H1 (cell line): ENCODE measurements at regions not wholly inside any gene's neighbourhood (a gene's known extent, or its start where the extent isn't known, plus 50 kb on each side); places are given as distances from the start of the nearest gene placed in this dataset.

ENCODE experiments used
- CTCF ChIA-PET: fragments of 300-600 bp; sonication (Branson Sonifier 250); formaldehyde crosslinking; loops from one replicate; lab custom pipeline; 2021; ENCODE audit not compliant: partially characterized antibody; lab: Charles Lee
- POLR2A ChIA-PET: fragments of 300-600 bp; sonication (Branson Sonifier 250); formaldehyde crosslinking; loops from one replicate; lab custom pipeline; 2021; ENCODE audit warnings: inconsistent platforms; ENCODE audit not compliant: partially characterized antibody; lab: Charles Lee
- DNase-seq, 2 experiments: peaks; one replicate each; pipeline versions ENCODE4 v3.0.0 to v3.0.0-alpha.2; 2010 to 2022; ENCODE audit warnings: low spot score in 2 of 2, low read depth in 1 of 2, mixed read lengths in 1 of 2
- FAIRE-seq: peaks from 2 replicates; lab custom pipeline; 2011; peaks lifted over from hg19 to GRCh38; lab: Jason Lieb, UNC
- H2AFZ ChIP-seq: 2 replicates; pipeline ENCODE4 v1.8.1; 2012; ENCODE audit warnings: low read length, inconsistent platforms
- H2AK5ac ChIP-seq: 2 replicates; pipeline ENCODE4 v1.6.1; 2013; ENCODE audit warnings: low read depth, low read length
- H2BK120ac ChIP-seq: replicated peaks from 2 replicates; pipeline ENCODE3; 2013; ENCODE audit warnings: low read depth, low read length, inconsistent platforms
- H2BK12ac ChIP-seq: 2 replicates; pipeline ENCODE4 v1.6.1; 2013; ENCODE audit warnings: low read depth, low read length
- H2BK15ac ChIP-seq: 2 replicates; pipeline ENCODE4 v1.6.1; 2013; ENCODE audit warnings: low read length
- H2BK20ac ChIP-seq: 2 replicates; pipeline ENCODE4 v1.6.1; 2013; ENCODE audit warnings: low read length
- H2BK5ac ChIP-seq: 2 replicates; pipeline ENCODE4 v1.6.1; 2013; ENCODE audit warnings: low read depth, low read length
- H3K14ac ChIP-seq: 2 replicates; pipeline ENCODE4 v1.6.1; 2013; ENCODE audit warnings: inconsistent platforms; ENCODE audit not compliant: insufficient read length
- H3K18ac ChIP-seq: 2 replicates; pipeline ENCODE4 v1.6.1; 2013; ENCODE audit warnings: low read length; ENCODE audit errors: extremely low read depth
- H3K23ac ChIP-seq: 2 replicates; pipeline ENCODE4 v1.6.1; 2013; ENCODE audit warnings: inconsistent platforms; ENCODE audit not compliant: insufficient read length
- H3K23me2 ChIP-seq: 2 replicates; pipeline ENCODE4 v1.6.1; 2013; ENCODE audit warnings: low read depth, low read length
- H3K27ac ChIP-seq: 2 replicates; pipeline ENCODE4 v1.6.1; 2011; ENCODE audit warnings: low read depth, low read length, inconsistent platforms
- H3K27me3 ChIP-seq, 4 experiments: replicated peaks in 1 of 4; 1 replicate in 1 of 4; 2 replicates in 3 of 4; pipeline versions ENCODE4 v1.6.1 to v1.8.1; 2011 to 2013; ENCODE audit warnings: low read length in 3 of 4, mild to moderate bottlenecking in 3 of 4, inconsistent platforms in 2 of 4, mixed read lengths in 2 of 4, moderate library complexity in 1 of 4; ENCODE audit not compliant: control insufficient read depth in 3 of 4, insufficient read depth in 3 of 4; ENCODE audit errors: extremely low read depth in 1 of 4
- H3K36me3 ChIP-seq, 4 experiments: 2 replicates each; pipeline versions ENCODE4 v1.6.1 to v1.8.1; 2011 to 2013; ENCODE audit warnings: mild to moderate bottlenecking in 4 of 4, low read length in 3 of 4, moderate library complexity in 2 of 4, control low read depth in 1 of 4, inconsistent platforms in 1 of 4; ENCODE audit not compliant: insufficient read depth in 4 of 4, control insufficient read depth in 2 of 4
- H3K4ac ChIP-seq: replicated peaks from 2 replicates; pipeline ENCODE3; 2013; ENCODE audit warnings: low read length, low read depth, mixed read lengths, inconsistent platforms; ENCODE audit not compliant: insufficient read length
- H3K4me1 ChIP-seq, 4 experiments: replicated peaks in 1 of 4; 1 replicate in 1 of 4; 2 replicates in 3 of 4; pipeline versions ENCODE4 v1.6.1 to v1.8.1; 2011 to 2013; ENCODE audit warnings: low read length in 3 of 4, inconsistent platforms in 2 of 4, mixed read lengths in 1 of 4; ENCODE audit not compliant: insufficient read depth in 4 of 4, control insufficient read depth in 3 of 4
- H3K4me2 ChIP-seq, 2 experiments: 2 replicates each; pipeline versions ENCODE4 v1.6.1 to v1.8.1; 2011 to 2013; ENCODE audit warnings: low read depth in 2 of 2, low read length in 2 of 2, control low read depth in 1 of 2, inconsistent platforms in 1 of 2, mild to moderate bottlenecking in 1 of 2; ENCODE audit not compliant: insufficient read depth in 1 of 2
- H3K4me3 ChIP-seq, 4 experiments: fragments of 200-600, 300-600 bp in 1 of 4; sonication (generic), shearing (Covaris generic), sonication (Bioruptor Twin) in 1 of 4; 2 replicates each; pipeline versions ENCODE4 v1.5.1 to v1.8.1; 2011 to 2016; ENCODE audit warnings: low read length in 4 of 4, low read depth in 3 of 4, control low read depth in 2 of 4, inconsistent platforms in 2 of 4, mild to moderate bottlenecking in 2 of 4, mixed read lengths in 1 of 4, moderate library complexity in 1 of 4; ENCODE audit not compliant: insufficient read depth in 2 of 4; ENCODE audit errors: extremely low read depth in 1 of 4
- H3K56ac ChIP-seq: replicated peaks from 2 replicates; pipeline ENCODE3; 2013; ENCODE audit warnings: low read depth, mild to moderate bottlenecking, mixed read lengths, low read length, inconsistent platforms; ENCODE audit not compliant: insufficient read length
- H3K79me1 ChIP-seq: 2 replicates; pipeline ENCODE4 v1.6.1; 2013; ENCODE audit warnings: low read depth, low read length, control low read depth
- H3K79me2 ChIP-seq, 2 experiments: 2 replicates each; pipeline versions ENCODE4 v1.6.1 to v1.8.1; 2012 to 2013; ENCODE audit warnings: low read length in 2 of 2, mild to moderate bottlenecking in 2 of 2, inconsistent platforms in 1 of 2; ENCODE audit not compliant: insufficient read depth in 2 of 2, control insufficient read depth in 1 of 2
- H3K9ac ChIP-seq, 4 experiments: replicated peaks in 1 of 4; 1 replicate in 1 of 4; 2 replicates in 3 of 4; pipeline versions ENCODE4 v1.6.1 to v1.8.1; 2011 to 2013; ENCODE audit warnings: low read depth in 3 of 4, low read length in 3 of 4, control low read depth in 2 of 4, mild to moderate bottlenecking in 2 of 4, moderate library complexity in 2 of 4, inconsistent platforms in 1 of 4; ENCODE audit errors: extremely low read depth in 1 of 4
- H3K9me3 ChIP-seq, 2 experiments: 2 replicates each; pipeline versions ENCODE4 v1.6.1 to v1.8.1; 2012 to 2013; ENCODE audit warnings: mild to moderate bottlenecking in 2 of 2, moderate library complexity in 2 of 2, control low read depth in 1 of 2, inconsistent platforms in 1 of 2, low read depth in 1 of 2, low read length in 1 of 2, mixed read lengths in 1 of 2; ENCODE audit not compliant: insufficient read depth in 2 of 2
- H4K20me1 ChIP-seq, 2 experiments: replicated peaks in 1 of 2; 2 replicates each; pipeline versions ENCODE3 to v1.8.1; 2011 to 2013; ENCODE audit warnings: inconsistent platforms in 2 of 2, low read length in 2 of 2, mild to moderate bottlenecking in 1 of 2; ENCODE audit not compliant: insufficient read depth in 2 of 2, control insufficient read depth in 1 of 2
- H4K5ac ChIP-seq: 2 replicates; pipeline ENCODE4 v1.6.1; 2013; ENCODE audit warnings: low read length, low read depth, mixed read lengths, inconsistent platforms; ENCODE audit not compliant: insufficient read length
- H4K8ac ChIP-seq: 2 replicates; pipeline ENCODE4 v1.8.0; 2013; ENCODE audit warnings: mild to moderate bottlenecking, moderate library complexity, low read length, inconsistent platforms; ENCODE audit not compliant: insufficient read depth; ENCODE audit errors: extremely low read depth
- H4K91ac ChIP-seq: replicated peaks from 2 replicates; pipeline ENCODE3; 2013; ENCODE audit warnings: low read length, mixed read lengths, inconsistent platforms; ENCODE audit not compliant: insufficient read length
- CBX5 ChIP-seq: fragments of 300-800, 300-1000 bp; sonication (generic); IDR thresholded peaks from 2 replicates; pipeline ENCODE4 v1.7.1; 2016; ENCODE audit warnings: antibody characterized with exemption, low read length, low read depth
- EP300 ChIP-seq, 2 experiments: IDR thresholded peaks; 1 replicate in 1 of 2; 2 replicates in 1 of 2; pipeline ENCODE4 v1.6.1; 2011 to 2012; ENCODE audit warnings: low read depth in 2 of 2, low read length in 2 of 2, mild to moderate bottlenecking in 2 of 2, borderline replicate concordance in 1 of 2, inconsistent platforms in 1 of 2, moderate library complexity in 1 of 2
- GTF2F1 ChIP-seq: IDR thresholded peaks from 2 replicates; pipeline ENCODE4 v1.6.1; 2012; ENCODE audit warnings: low read depth, low read length, improper control_type of control experiment, borderline replicate concordance
- KDM4A ChIP-seq: IDR thresholded peaks from one replicate; pipeline ENCODE4 v1.7.1; 2012; ENCODE audit warnings: low read depth, mild to moderate bottlenecking, moderate library complexity, low read length, inconsistent platforms; ENCODE audit not compliant: severe bottlenecking
- RXRA ChIP-seq: IDR thresholded peaks from 2 replicates; pipeline ENCODE4 v1.6.1; 2011; ENCODE audit warnings: low read depth, mild to moderate bottlenecking, low read length, moderate library complexity; ENCODE audit not compliant: insufficient read depth
- SIX5 ChIP-seq: IDR thresholded peaks from 2 replicates; pipeline ENCODE4 v1.6.1; 2011; ENCODE audit warnings: mild to moderate bottlenecking, low read depth, low read length
- SP1 ChIP-seq: IDR thresholded peaks from 2 replicates; pipeline ENCODE4 v1.6.1; 2011; ENCODE audit warnings: low read depth, low read length
- SP2 ChIP-seq: IDR thresholded peaks from 2 replicates; pipeline ENCODE4 v1.6.1; 2012; ENCODE audit warnings: mild to moderate bottlenecking, low read length, inconsistent platforms
- SRF ChIP-seq: IDR thresholded peaks from 2 replicates; pipeline ENCODE4 v1.6.1; 2011; ENCODE audit warnings: mild to moderate bottlenecking, low read depth, low read length, moderate library complexity
- TEAD4 ChIP-seq: IDR thresholded peaks from 2 replicates; pipeline ENCODE4 v1.6.1; 2012; ENCODE audit warnings: low read depth, low read length, inconsistent platforms, mixed read lengths
- WGBS, 2 experiments: shearing (Covaris generic) in 1 of 2; methylation state at CpG; one replicate each; pipeline versions ENCODE4 v1.1.6 to v1.1.7; 2013 to 2015; ENCODE audit warnings: low lambda C conversion rate in 2 of 2, mixed read lengths in 2 of 2, inconsistent platforms in 1 of 2, low coverage in 1 of 2, missing lambda C conversion rate in 1 of 2; ENCODE audit not compliant: insufficient replicate concordance in 2 of 2, insufficient coverage in 1 of 2, insufficient read length in 1 of 2; ENCODE audit errors: extremely low coverage in 1 of 2, missing lambda C conversion rate in 1 of 2; 5-methylcytosine and 5-hydroxymethylcytosine counted together
- TF ChIP-seq, protein P1 (sequence below): IDR thresholded peaks from 2 replicates; pipeline ENCODE4 v1.6.1; 2011; ENCODE audit warnings: low read length, improper control_type of control experiment
- TF ChIP-seq, protein P2 (sequence below): IDR thresholded peaks from 2 replicates; pipeline ENCODE4 v1.6.1; 2012; ENCODE audit warnings: low read length, inconsistent platforms

DNA sequence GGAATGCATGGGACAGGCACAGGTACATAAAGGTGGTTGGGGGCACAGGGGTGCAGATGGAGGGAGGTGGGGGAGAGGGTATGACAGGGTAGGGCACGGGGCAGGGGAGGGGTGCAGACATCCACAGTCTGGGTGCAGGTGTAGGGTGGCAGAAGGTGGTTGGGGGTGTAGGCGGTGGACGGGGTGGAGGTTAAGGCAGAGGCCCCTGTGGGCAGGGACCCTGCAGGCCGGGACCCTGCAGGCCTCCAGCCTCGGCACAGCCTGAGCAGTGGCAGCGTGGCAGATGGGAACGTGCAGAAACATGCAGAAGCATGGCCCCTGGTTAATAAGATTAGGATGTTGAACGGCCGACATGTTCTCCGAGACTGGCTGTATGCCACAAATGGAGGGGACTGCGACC is 115.2 kb downstream of the RBFOX3 start:
- no peaks in the 10 kb centered on the region for H3K27me3 ChIP-seq
- H4K20me1 ChIP-seq, result peaks cover 0 to 6% of the 10 kb centered on the region in 2 experiments
- no peaks in the 10 kb centered on the region for H3K4me1 ChIP-seq
- H3K27ac ChIP-seq, result no peak overlapping the region
- H3K36me3 ChIP-seq, result no peaks in the 10 kb centered on the region
- DNase-seq, result no peak
- no peak overlapping the region for H3K56ac ChIP-seq
- 88% methylated on average over 7 of the region's 11 CpGs; no CpG with 5 or more reads in 1 of the 2 experiments for WGBS, 2 experiments
- no peak overlapping the region for H2BK120ac ChIP-seq
- H3K9ac ChIP-seq, result no peak overlapping the region
- no peak overlapping the region for H2BK12ac ChIP-seq
- no peak overlapping the region for H4K5ac ChIP-seq
- H3K4me2 ChIP-seq, result no peak overlapping the region
- H2BK15ac ChIP-seq, result no peak overlapping the region
- ChIA-PET POLR2A (interaction anchor here (1.6 kb wide), 1 partner anchor 13 kb away, joined by 4 read pairs; no protein-coding TSS in a partner anchor), CTCF (no interaction called here)
- no peak overlapping the region for H2BK5ac ChIP-seq
- no peaks in the 10 kb centered on the region for H3K79me2 ChIP-seq
- H4K8ac ChIP-seq, result no peak overlapping the region; the same call in 1 of the 2 replicates
- no peak for FAIRE-seq
- no peak overlapping the region for H3K18ac ChIP-seq
- no peaks in the 10 kb centered on the region for H3K9me3 ChIP-seq
- H4K91ac ChIP-seq, result no peak overlapping the region
- no peak overlapping the region for H3K4me3 ChIP-seq
- no peaks in the 10 kb centered on the region for H3K79me1 ChIP-seq
- H3K23me2 ChIP-seq, result peaks cover 13% of the 10 kb centered on the region; the same call in 1 of the 2 replicates
- H2AFZ ChIP-seq, result no peak overlapping the region
- no peak overlapping the region for H2BK20ac ChIP-seq
- no peak overlapping the region for H3K14ac ChIP-seq
- H3K4ac ChIP-seq, result no peak overlapping the region
- no peak overlapping the region for H2AK5ac ChIP-seq
- H3K23ac ChIP-seq, result no peak overlapping the region
- TF ChIP-seq KDM4A (no peak), SIX5 (no peak), SP2 (no peak), CBX5 (no peak), TEAD4 (no peak), EP300 (IDR thresholded peaks at IDR 0.05; ENCODE audit: borderline replicate concordance in 1 of 2, low read depth in 2 of 2, low read length in 2 of 2) (no peak), SRF (no peak), RXRA (no peak), GTF2F1 (no peak), SP1 (no peak)
- TF ChIP-seq, protein P1, sequence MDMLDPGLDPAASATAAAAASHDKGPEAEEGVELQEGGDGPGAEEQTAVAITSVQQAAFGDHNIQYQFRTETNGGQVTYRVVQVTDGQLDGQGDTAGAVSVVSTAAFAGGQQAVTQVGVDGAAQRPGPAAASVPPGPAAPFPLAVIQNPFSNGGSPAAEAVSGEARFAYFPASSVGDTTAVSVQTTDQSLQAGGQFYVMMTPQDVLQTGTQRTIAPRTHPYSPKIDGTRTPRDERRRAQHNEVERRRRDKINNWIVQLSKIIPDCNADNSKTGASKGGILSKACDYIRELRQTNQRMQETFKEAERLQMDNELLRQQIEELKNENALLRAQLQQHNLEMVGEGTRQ, result no peak
- TF ChIP-seq, protein P2, sequence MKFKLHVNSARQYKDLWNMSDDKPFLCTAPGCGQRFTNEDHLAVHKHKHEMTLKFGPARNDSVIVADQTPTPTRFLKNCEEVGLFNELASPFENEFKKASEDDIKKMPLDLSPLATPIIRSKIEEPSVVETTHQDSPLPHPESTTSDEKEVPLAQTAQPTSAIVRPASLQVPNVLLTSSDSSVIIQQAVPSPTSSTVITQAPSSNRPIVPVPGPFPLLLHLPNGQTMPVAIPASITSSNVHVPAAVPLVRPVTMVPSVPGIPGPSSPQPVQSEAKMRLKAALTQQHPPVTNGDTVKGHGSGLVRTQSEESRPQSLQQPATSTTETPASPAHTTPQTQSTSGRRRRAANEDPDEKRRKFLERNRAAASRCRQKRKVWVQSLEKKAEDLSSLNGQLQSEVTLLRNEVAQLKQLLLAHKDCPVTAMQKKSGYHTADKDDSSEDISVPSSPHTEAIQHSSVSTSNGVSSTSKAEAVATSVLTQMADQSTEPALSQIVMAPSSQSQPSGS, result no peak
